ENCODE measurements at regions not wholly inside any gene's neighbourhood (a gene's known extent, or its start where the extent isn't known, plus 50 kb on each side); places are given as distances from the start of the nearest gene placed in this dataset.

- CTCF ChIA-PET = no interaction called here
Measured at GRCh38 chrX:87337267-87337666, 180.3 kb upstream of the KLHL4 start.

DNA sequence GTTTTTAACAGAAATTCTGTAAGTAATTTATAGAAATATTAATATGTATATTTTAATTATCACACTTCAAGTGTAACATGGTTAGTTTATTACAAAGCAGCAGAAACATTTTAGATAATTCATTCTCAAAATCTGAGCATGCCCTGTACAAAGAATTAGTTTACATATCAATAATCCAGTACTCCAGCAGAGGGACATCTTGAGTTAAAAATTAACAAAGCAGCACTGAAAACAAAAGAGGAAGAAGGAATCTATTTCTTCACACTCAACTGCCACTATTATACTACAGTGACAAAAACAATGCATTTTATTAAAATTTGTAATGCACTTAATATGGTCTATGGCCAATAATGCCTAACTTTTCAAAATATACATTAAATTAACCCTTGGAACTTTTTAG is 179.1 kb upstream of the KLHL4 start:
- POLR2A ChIA-PET = no interaction called here
- intact Hi-C loops (cut with micrococcal nuclease; ENCODE audit: unreplicated experiment) = no loop called here
- Histone ChIP-seq H3K36me3 (ENCODE audit: control insufficient read depth, insufficient read depth, low read length) (no peaks in the 10 kb centered on the region), H3K4me1 (no peaks in the 10 kb centered on the region), H3K9me3 (no peaks in the 10 kb centered on the region), H3K27me3 (replicated peaks; ENCODE audit: control insufficient read depth, insufficient read depth, low read length) (no peaks in the 10 kb centered on the region), H3K4me3 (ENCODE audit: low read depth, low read length) (no peak overlapping the region)
- CTCF ChIA-PET = no interaction called here
- peak in 1 of 2 experiments; percentile 1 for DNase-seq
- Mint-ChIP-seq H3K4me1 (ENCODE audit: low read depth, unreplicated experiment) (no peaks in the 10 kb centered on the region), H3K27me3 (ENCODE audit: insufficient read depth, unreplicated experiment) (peaks cover 3% of the 10 kb centered on the region), H3K9me3 (ENCODE audit: unreplicated experiment) (no peaks in the 10 kb centered on the region), H3K4me3 (ENCODE audit: unreplicated experiment) (no peak overlapping the region), H3K27ac (ENCODE audit: unreplicated experiment) (no peak overlapping the region), H3K36me3 (ENCODE audit: insufficient read depth, unreplicated experiment) (no peaks in the 10 kb centered on the region)
- no TSS peak for BruUV-seq (replicated peaks)
- no peak for TF ChIP-seq CTCF (IDR thresholded peaks at IDR 0.05; ENCODE audit: insufficient read depth in 1 of 2, low read depth in 1 of 2, low read length in 1 of 2, severe bottlenecking in 1 of 2, unreplicated experiment in 1 of 2)

More at GRCh38 chrX:87337267-87337666, 180.3 kb upstream of the KLHL4 start:
- Mint-ChIP-seq H3K4me1 (ENCODE audit: low read depth, unreplicated experiment) (no peaks in the 10 kb centered on the region), H3K9me3 (ENCODE audit: unreplicated experiment) (no peaks in the 10 kb centered on the region), H3K27me3 (ENCODE audit: insufficient read depth, unreplicated experiment) (peaks cover 3% of the 10 kb centered on the region), H3K36me3 (ENCODE audit: insufficient read depth, unreplicated experiment) (no peaks in the 10 kb centered on the region), H3K27ac (ENCODE audit: unreplicated experiment) (no peak overlapping the region), H3K4me3 (ENCODE audit: unreplicated experiment) (no peak overlapping the region)
- no peaks in the 10 kb centered on the region for H3K4me1 ChIP-seq
- POLR2A ChIA-PET = no interaction called here
- H3K4me3 ChIP-seq (ENCODE audit: low read depth, low read length) = no peak overlapping the region
- intact Hi-C loops (cut with micrococcal nuclease; ENCODE audit: unreplicated experiment) = loop anchor here (2.0 kb wide), 1 partner anchor 328 kb away; no protein-coding TSS in a partner anchor
- H3K36me3 ChIP-seq (ENCODE audit: control insufficient read depth, insufficient read depth, low read length) = no peaks in the 10 kb centered on the region
- H3K27me3 ChIP-seq (replicated peaks; ENCODE audit: control insufficient read depth, insufficient read depth, low read length) = no peaks in the 10 kb centered on the region
- no peak for TF ChIP-seq CTCF (IDR thresholded peaks at IDR 0.05; ENCODE audit: insufficient read depth in 1 of 2, low read depth in 1 of 2, low read length in 1 of 2, severe bottlenecking in 1 of 2, unreplicated experiment in 1 of 2)
- no peak for DNase-seq
- BruUV-seq (replicated peaks) = no TSS peak
- H3K9me3 ChIP-seq = no peaks in the 10 kb centered on the region

DNA sequence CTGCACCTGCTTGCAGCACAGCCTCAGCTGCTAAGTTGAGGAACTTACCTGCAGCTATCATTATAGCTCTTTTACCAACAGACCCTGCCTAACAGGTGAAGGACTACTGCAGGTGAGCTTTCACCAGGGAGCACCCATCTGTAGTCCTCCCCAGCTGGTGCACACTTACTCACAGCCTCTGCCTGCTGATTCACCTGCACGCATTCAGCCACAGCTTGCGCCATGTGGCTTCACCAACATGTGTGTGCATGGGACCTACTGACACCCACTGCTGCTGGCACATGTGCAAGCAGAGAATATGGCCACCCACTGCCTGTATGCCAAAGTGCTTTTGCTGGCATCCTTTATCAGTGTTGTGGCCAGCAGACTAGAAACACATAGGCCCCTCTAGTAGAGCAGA is 146.7 kb upstream of the KLHL4 start:
- no TSS peak for BruUV-seq (replicated peaks)

More for the DNA sequence above, 146.7 kb upstream of the KLHL4 start:
- Histone ChIP-seq H3K4me1 (no peaks in the 10 kb centered on the region), H3K27me3 (replicated peaks; ENCODE audit: control insufficient read depth, insufficient read depth, low read length) (no peaks in the 10 kb centered on the region), H3K36me3 (ENCODE audit: control insufficient read depth, insufficient read depth, low read length) (no peaks in the 10 kb centered on the region), H3K9me3 (no peaks in the 10 kb centered on the region), H3K4me3 (ENCODE audit: low read depth, low read length) (no peak overlapping the region)
- H3K4me3 Mint-ChIP-seq (ENCODE audit: unreplicated experiment) = no peak overlapping the region
- H3K9me3 Mint-ChIP-seq (ENCODE audit: unreplicated experiment) = no peaks in the 10 kb centered on the region
- DNase-seq = no peak
- CTCF ChIA-PET = no interaction called here
- H3K36me3 Mint-ChIP-seq (ENCODE audit: insufficient read depth, unreplicated experiment) = no peaks in the 10 kb centered on the region
- H3K27ac Mint-ChIP-seq (ENCODE audit: unreplicated experiment) = no peak overlapping the region
- intact Hi-C loops (cut with micrococcal nuclease; ENCODE audit: unreplicated experiment) = no loop called here
- no peaks in the 10 kb centered on the region for H3K27me3 Mint-ChIP-seq (ENCODE audit: insufficient read depth, unreplicated experiment)
- H3K4me1 Mint-ChIP-seq (ENCODE audit: low read depth, unreplicated experiment) = no peaks in the 10 kb centered on the region
- POLR2A ChIA-PET = no interaction called here
- TF ChIP-seq CTCF (IDR thresholded peaks at IDR 0.05; ENCODE audit: insufficient read depth in 1 of 2, low read depth in 1 of 2, low read length in 1 of 2, severe bottlenecking in 1 of 2, unreplicated experiment in 1 of 2) = no peak
